ENCODE measurements at regions not wholly inside any gene's neighbourhood (a gene's known extent, or its start where the extent isn't known, plus 50 kb on each side); places are given as distances from the start of the nearest gene placed in this dataset.

DNA sequence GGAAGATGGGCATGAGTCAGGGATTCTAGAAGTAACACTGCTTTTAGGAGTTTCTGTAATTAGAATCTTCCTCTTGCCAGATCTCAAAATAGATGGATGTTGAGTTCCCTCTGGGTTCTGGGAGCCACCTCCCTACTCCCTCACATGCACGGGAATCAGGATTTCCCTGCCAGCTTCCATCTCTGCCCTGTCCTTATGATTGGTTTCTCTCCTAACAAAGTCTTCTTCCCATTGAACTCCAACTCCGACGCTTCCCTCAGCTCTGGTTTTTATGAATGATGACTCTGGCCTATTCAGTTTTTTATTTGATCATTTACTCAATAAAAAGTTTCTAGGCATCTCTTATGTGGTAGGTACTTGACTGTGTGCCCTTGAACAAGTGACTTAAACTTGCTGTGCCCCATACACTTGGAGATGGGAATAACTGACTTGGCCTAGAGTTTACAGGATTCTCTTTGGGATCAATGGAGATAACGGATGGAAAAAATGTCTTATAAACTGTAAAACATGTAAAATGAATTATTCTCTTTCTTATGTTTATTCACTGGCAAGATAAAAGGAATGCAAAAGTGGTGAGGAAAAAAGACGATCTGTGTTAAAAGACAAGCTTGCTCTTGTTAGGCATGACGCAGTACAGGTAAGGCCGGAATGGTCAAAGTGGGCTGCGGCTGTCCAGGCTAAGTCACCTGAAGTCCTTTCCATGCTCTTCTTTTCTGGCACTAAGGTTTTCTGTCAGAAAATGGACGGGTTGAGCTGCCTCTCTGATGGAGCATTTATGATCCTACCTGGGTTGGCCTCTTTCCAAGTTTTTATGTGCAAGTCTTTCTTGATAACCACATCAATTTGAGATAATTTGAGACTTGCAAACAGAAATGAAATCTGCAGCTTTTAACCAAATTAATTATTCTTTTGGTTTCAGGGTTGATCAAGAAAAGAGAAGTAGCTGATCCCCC, 199.6 kb downstream of the MYCN start:
- TF ChIP-seq, protein P1, sequence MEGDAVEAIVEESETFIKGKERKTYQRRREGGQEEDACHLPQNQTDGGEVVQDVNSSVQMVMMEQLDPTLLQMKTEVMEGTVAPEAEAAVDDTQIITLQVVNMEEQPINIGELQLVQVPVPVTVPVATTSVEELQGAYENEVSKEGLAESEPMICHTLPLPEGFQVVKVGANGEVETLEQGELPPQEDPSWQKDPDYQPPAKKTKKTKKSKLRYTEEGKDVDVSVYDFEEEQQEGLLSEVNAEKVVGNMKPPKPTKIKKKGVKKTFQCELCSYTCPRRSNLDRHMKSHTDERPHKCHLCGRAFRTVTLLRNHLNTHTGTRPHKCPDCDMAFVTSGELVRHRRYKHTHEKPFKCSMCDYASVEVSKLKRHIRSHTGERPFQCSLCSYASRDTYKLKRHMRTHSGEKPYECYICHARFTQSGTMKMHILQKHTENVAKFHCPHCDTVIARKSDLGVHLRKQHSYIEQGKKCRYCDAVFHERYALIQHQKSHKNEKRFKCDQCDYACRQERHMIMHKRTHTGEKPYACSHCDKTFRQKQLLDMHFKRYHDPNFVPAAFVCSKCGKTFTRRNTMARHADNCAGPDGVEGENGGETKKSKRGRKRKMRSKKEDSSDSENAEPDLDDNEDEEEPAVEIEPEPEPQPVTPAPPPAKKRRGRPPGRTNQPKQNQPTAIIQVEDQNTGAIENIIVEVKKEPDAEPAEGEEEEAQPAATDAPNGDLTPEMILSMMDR (IDR thresholded peaks at IDR 0.05): no peak
- H3K27ac ChIP-seq: no peak overlapping the region

- TF ChIP-seq, protein P1 (IDR thresholded peaks at IDR 0.05): no peak
- no peak for TF ChIP-seq ZFX (IDR thresholded peaks at IDR 0.05; ENCODE audit: borderline replicate concordance)
- no peak overlapping the region for H3K27ac ChIP-seq
Measured at GRCh38 chr2:16138811-16139662, 198.7 kb downstream of the MYCN start.

DNA sequence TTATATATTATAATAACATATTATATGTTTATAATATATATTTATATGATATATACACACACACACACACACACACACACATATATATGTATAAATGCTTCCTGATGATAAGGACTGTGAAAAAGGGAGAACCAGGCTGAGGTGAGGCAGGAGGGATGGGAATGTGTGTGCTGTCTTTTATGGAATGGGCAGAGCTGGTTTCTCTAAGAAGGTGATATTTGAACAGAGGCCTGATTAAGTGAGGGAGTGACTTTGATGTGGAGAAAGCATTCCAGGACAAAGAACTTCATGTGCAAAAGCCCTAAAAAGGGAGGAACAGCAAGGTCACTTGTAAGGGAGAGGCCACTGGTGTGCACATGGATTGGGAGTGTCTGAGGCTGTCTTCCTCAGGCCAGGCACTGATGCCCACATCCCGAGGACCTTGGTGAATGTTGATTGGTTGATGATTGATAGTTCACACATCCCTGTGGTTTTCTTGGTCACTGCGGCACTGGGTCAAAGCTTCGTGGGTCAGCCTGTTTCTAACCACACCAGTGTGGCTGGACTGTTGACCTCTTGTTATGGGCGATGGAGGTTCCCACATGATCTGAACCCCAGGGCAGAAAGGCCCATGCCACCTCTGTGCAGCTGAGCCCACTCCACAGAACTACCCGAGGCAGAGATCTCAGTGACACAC, 196.9 kb downstream of the MYCN start:
- H3K27ac ChIP-seq: no peak overlapping the region
- no peak for TF ChIP-seq ZFX (IDR thresholded peaks at IDR 0.05; ENCODE audit: borderline replicate concordance)
- TF ChIP-seq, protein P1 (IDR thresholded peaks at IDR 0.05): no peak

GRCh38 chr2:16136461-16137035, 196.2 kb downstream of the MYCN start:
- TF ChIP-seq ZFX (IDR thresholded peaks at IDR 0.05; ENCODE audit: borderline replicate concordance): no peak
- TF ChIP-seq, protein P1 (IDR thresholded peaks at IDR 0.05): no peak
- H3K27ac ChIP-seq: no peak overlapping the region

DNA sequence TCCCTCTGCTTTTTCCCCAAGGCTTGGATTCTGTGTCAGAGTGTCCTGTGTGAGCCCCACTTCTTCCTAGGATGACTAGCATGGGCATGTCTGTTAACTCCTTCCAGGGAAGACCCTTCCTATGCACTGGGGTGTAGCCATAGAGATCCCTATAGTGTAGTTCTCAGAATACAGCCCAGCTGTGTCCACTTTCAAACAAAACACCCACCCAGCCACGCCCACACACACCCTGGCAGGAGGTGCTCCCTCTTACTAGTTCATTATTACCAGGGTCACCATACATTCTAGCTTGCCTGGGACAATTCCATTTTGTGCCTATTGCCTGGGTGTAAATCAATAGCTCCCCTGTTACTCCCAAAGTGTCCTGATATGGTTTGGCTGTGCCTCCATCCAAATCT, 195.6 kb downstream of the MYCN start:
- TF ChIP-seq, protein P1 (IDR thresholded peaks at IDR 0.05): no peak
- TF ChIP-seq ZFX (IDR thresholded peaks at IDR 0.05; ENCODE audit: borderline replicate concordance): no peak

GRCh38 chr2:16135196-16135912, 195.0 kb downstream of the MYCN start:
- no peak overlapping the region for H3K27ac ChIP-seq
- TF ChIP-seq, protein P1 (IDR thresholded peaks at IDR 0.05): no peak
- TF ChIP-seq ZFX (IDR thresholded peaks at IDR 0.05; ENCODE audit: borderline replicate concordance): no peak

More for the DNA sequence above, 195.6 kb downstream of the MYCN start:
- H3K27ac ChIP-seq: no peak overlapping the region

Data from 22Rv1 (cell line).